ENCODE measurements at regions not wholly inside any gene's neighbourhood (a gene's known extent, or its start where the extent isn't known, plus 50 kb on each side); places are given as distances from the start of the nearest gene placed in this dataset.

- H3K9me3 Mint-ChIP-seq = no peaks in the 10 kb centered on the region
- no peak for TF ChIP-seq CTCF (IDR thresholded peaks at IDR 0.05)
- Histone ChIP-seq H3K27me3 (ENCODE audit: control insufficient read depth in 1 of 2, insufficient read depth in 2 of 2, low read length in 2 of 2) (no peaks in the 10 kb centered on the region), H3K9me3 (ENCODE audit: control insufficient read depth in 1 of 2, insufficient read depth in 1 of 2, low read length in 2 of 2) (no peaks in the 10 kb centered on the region), H3K36me3 (ENCODE audit: insufficient read depth, low read length) (no peaks in the 10 kb centered on the region), H3K4me3 (ENCODE audit: low read length) (no peak overlapping the region), H3K27ac (ENCODE audit: low read depth in 1 of 2, low read length in 2 of 2) (no peak overlapping the region), H3K4me1 (ENCODE audit: insufficient read depth, low read length) (no peaks in the 10 kb centered on the region)
- intact Hi-C loops (cut with DNase I, micrococcal nuclease) = no loop called here
- no peaks in the 10 kb centered on the region for H3K4me1 Mint-ChIP-seq (ENCODE audit: low read depth)
- no peak for DNase-seq
- H3K27me3 Mint-ChIP-seq = no peaks in the 10 kb centered on the region
- H3K4me3 Mint-ChIP-seq = no peak overlapping the region
- no peaks in the 10 kb centered on the region for H3K36me3 Mint-ChIP-seq (ENCODE audit: low read depth)
- ChIA-PET POLR2A (no interaction called here), CTCF (no interaction called here)
- H3K27ac Mint-ChIP-seq = no peak overlapping the region
- no peak for ATAC-seq (ENCODE audit: poor library complexity)
Measured at GRCh38 chr9:3742586-3742985, 216.8 kb upstream of the RFX3 start.

- ChIA-PET POLR2A (no interaction called here), CTCF (no interaction called here)
- no peaks in the 10 kb centered on the region for H3K36me3 Mint-ChIP-seq (ENCODE audit: low read depth)
- H3K27me3 Mint-ChIP-seq = no peaks in the 10 kb centered on the region
- no peak for TF ChIP-seq CTCF (IDR thresholded peaks at IDR 0.05)
- DNase-seq (no peak), ATAC-seq (ENCODE audit: poor library complexity) (no peak)
- no peaks in the 10 kb centered on the region for H3K9me3 Mint-ChIP-seq
- intact Hi-C loops (cut with DNase I, micrococcal nuclease) = no loop called here
- Histone ChIP-seq H3K9me3 (ENCODE audit: control insufficient read depth in 1 of 2, insufficient read depth in 1 of 2, low read length in 2 of 2) (no peaks in the 10 kb centered on the region), H3K4me1 (ENCODE audit: insufficient read depth, low read length) (no peaks in the 10 kb centered on the region), H3K36me3 (ENCODE audit: insufficient read depth, low read length) (no peaks in the 10 kb centered on the region), H3K27me3 (ENCODE audit: control insufficient read depth in 1 of 2, insufficient read depth in 2 of 2, low read length in 2 of 2) (no peaks in the 10 kb centered on the region), H3K4me3 (ENCODE audit: low read length) (no peak overlapping the region), H3K27ac (ENCODE audit: low read depth in 1 of 2, low read length in 2 of 2) (no peak overlapping the region)
- H3K4me3 Mint-ChIP-seq = no peak overlapping the region
- no peak overlapping the region for H3K27ac Mint-ChIP-seq
- H3K4me1 Mint-ChIP-seq (ENCODE audit: low read depth) = no peaks in the 10 kb centered on the region
Measured at GRCh38 chr9:3741729-3742128, 215.9 kb upstream of the RFX3 start.

GRCh38 chr9:3740690-3741419 lies 215.1 kb upstream of the RFX3 start:
- ChIA-PET POLR2A (no interaction called here), CTCF (no interaction called here)
- intact Hi-C loops (cut with DNase I, micrococcal nuclease) = no loop called here
- ATAC-seq (ENCODE audit: poor library complexity) (no peak), DNase-seq (no peak)
- no peak for TF ChIP-seq CTCF (IDR thresholded peaks at IDR 0.05)
- Histone ChIP-seq H3K4me1 (ENCODE audit: insufficient read depth, low read length) (no peaks in the 10 kb centered on the region), H3K9me3 (ENCODE audit: control insufficient read depth in 1 of 2, insufficient read depth in 1 of 2, low read length in 2 of 2) (no peaks in the 10 kb centered on the region), H3K36me3 (ENCODE audit: insufficient read depth, low read length) (no peaks in the 10 kb centered on the region), H3K27ac (ENCODE audit: low read depth in 1 of 2, low read length in 2 of 2) (no peak overlapping the region), H3K27me3 (ENCODE audit: control insufficient read depth in 1 of 2, insufficient read depth in 2 of 2, low read length in 2 of 2) (no peaks in the 10 kb centered on the region), H3K4me3 (ENCODE audit: low read length) (no peak overlapping the region)
- Mint-ChIP-seq H3K27me3 (no peaks in the 10 kb centered on the region), H3K4me3 (no peak overlapping the region), H3K36me3 (ENCODE audit: low read depth) (no peaks in the 10 kb centered on the region), H3K9me3 (no peaks in the 10 kb centered on the region), H3K27ac (no peak overlapping the region), H3K4me1 (ENCODE audit: low read depth) (no peaks in the 10 kb centered on the region)

Measured in CD4-positive, alpha-beta T cell (primary cell).